Activated T-helper 1 cell treated with anti-CD3 and anti-CD28 coated beads, Interleukin-12 subunit alpha, Interleukin-12 subunit beta, Interleukin-2, Interleukin-4 antibody, amounts not matched to agents 30 ng/mL and 10 ng/mL and 1 ng/mL, durations not matched to agents 14 hours and 24 hours and 36 hours (primary cell): ENCODE measurements at regions not wholly inside any gene's neighbourhood (a gene's known extent, or its start where the extent isn't known, plus 50 kb on each side); places are given as distances from the start of the nearest gene placed in this dataset.

Experiments used
- DNase-seq: peaks from one replicate; pipeline ENCODE4 v3.0.0; 2021; ENCODE audit warnings: low spot score
- H3K27ac Mint-ChIP-seq: one replicate; pipeline ENCODE4 v1.8.0; 2021; ENCODE audit warnings: mild to moderate bottlenecking, mixed read lengths
- H3K27me3 Mint-ChIP-seq: one replicate; pipeline ENCODE4 v1.8.0; 2022; ENCODE audit warnings: mild to moderate bottlenecking, moderate library complexity, mixed read lengths; ENCODE audit not compliant: insufficient read depth
- H3K36me3 Mint-ChIP-seq: one replicate; pipeline ENCODE4 v1.8.0; 2021; ENCODE audit warnings: low read depth, mixed read lengths
- H3K4me1 Mint-ChIP-seq: one replicate; pipeline ENCODE4 v1.8.0; 2021; ENCODE audit warnings: low read depth, mixed read lengths
- H3K4me3 Mint-ChIP-seq: one replicate; pipeline ENCODE4 v1.8.0; 2021; ENCODE audit warnings: mild to moderate bottlenecking, moderate library complexity, mixed read lengths
- H3K9me3 Mint-ChIP-seq: one replicate; pipeline ENCODE4 v1.8.0; 2021; ENCODE audit warnings: mixed read lengths
- intact Hi-C: fragments of 100-400 bp; cut with micrococcal nuclease; formaldehyde crosslinking; loops from one replicate; pipeline ENCODE4 v1.15.1; 2024

- intact Hi-C loops = no loop called here
- no peak for DNase-seq
- Mint-ChIP-seq H3K4me1 (peaks cover 6% of the 10 kb centered on the region), H3K27ac (no peak overlapping the region), H3K4me3 (no peak overlapping the region), H3K27me3 (no peaks in the 10 kb centered on the region), H3K9me3 (no peaks in the 10 kb centered on the region), H3K36me3 (no peaks in the 10 kb centered on the region)
These were observed 565.0 kb downstream of the FGF9 start for GRCh38 chr13:22235950-22236290.

GRCh38 chr13:22238269-22238668 is 567.4 kb downstream of the FGF9 start:
- Mint-ChIP-seq H3K27me3 (peaks cover 5% of the 10 kb centered on the region), H3K27ac (no peak overlapping the region), H3K36me3 (no peaks in the 10 kb centered on the region), H3K4me1 (peaks cover 6% of the 10 kb centered on the region), H3K9me3 (peaks cover 8% of the 10 kb centered on the region), H3K4me3 (no peak overlapping the region)
- intact Hi-C loops = no loop called here
- DNase-seq = no peak

- H3K27me3 Mint-ChIP-seq = peaks cover 5% of the 10 kb centered on the region
- no peaks in the 10 kb centered on the region for H3K36me3 Mint-ChIP-seq
- peaks cover 8% of the 10 kb centered on the region for H3K9me3 Mint-ChIP-seq
- no peak overlapping the region for H3K27ac Mint-ChIP-seq
- intact Hi-C loops = no loop called here
- H3K4me3 Mint-ChIP-seq = no peak overlapping the region
- no peak for DNase-seq
- H3K4me1 Mint-ChIP-seq = peaks cover 4% of the 10 kb centered on the region
These were observed 569.8 kb downstream of the FGF9 start for GRCh38 chr13:22240716-22241115.

GRCh38 chr13:22243469-22244163 is 572.7 kb downstream of the FGF9 start:
- H3K27me3 Mint-ChIP-seq = peaks cover 7% of the 10 kb centered on the region
- intact Hi-C loops = no loop called here
- H3K4me1 Mint-ChIP-seq = no peaks in the 10 kb centered on the region
- no peak overlapping the region for H3K4me3 Mint-ChIP-seq
- no peak for DNase-seq
- peaks cover 8% of the 10 kb centered on the region for H3K9me3 Mint-ChIP-seq
- no peak overlapping the region for H3K27ac Mint-ChIP-seq
- H3K36me3 Mint-ChIP-seq = no peaks in the 10 kb centered on the region

GRCh38 chr13:22252281-22252830 is 581.5 kb downstream of the FGF9 start:
- Mint-ChIP-seq H3K4me1 (no peaks in the 10 kb centered on the region), H3K9me3 (no peaks in the 10 kb centered on the region), H3K27ac (no peak overlapping the region), H3K4me3 (no peak overlapping the region), H3K36me3 (no peaks in the 10 kb centered on the region), H3K27me3 (no peaks in the 10 kb centered on the region)
- DNase-seq = no peak
- intact Hi-C loops = no loop called here

GRCh38 chr13:22253107-22253506 is 582.2 kb downstream of the FGF9 start:
- no peak overlapping the region for H3K4me3 Mint-ChIP-seq
- intact Hi-C loops = no loop called here
- H3K27ac Mint-ChIP-seq = no peak overlapping the region
- H3K27me3 Mint-ChIP-seq = no peaks in the 10 kb centered on the region
- H3K36me3 Mint-ChIP-seq = no peaks in the 10 kb centered on the region
- H3K9me3 Mint-ChIP-seq = no peaks in the 10 kb centered on the region
- H3K4me1 Mint-ChIP-seq = no peaks in the 10 kb centered on the region
- no peak for DNase-seq

GRCh38 chr13:22256111-22256639 is 585.3 kb downstream of the FGF9 start:
- intact Hi-C loops = no loop called here
- Mint-ChIP-seq H3K27ac (no peak overlapping the region), H3K9me3 (no peaks in the 10 kb centered on the region), H3K36me3 (no peaks in the 10 kb centered on the region), H3K27me3 (no peaks in the 10 kb centered on the region), H3K4me1 (no peaks in the 10 kb centered on the region), H3K4me3 (no peak overlapping the region)
- DNase-seq = no peak

- Mint-ChIP-seq H3K36me3 (no peaks in the 10 kb centered on the region), H3K4me3 (no peak overlapping the region), H3K9me3 (no peaks in the 10 kb centered on the region), H3K27me3 (no peaks in the 10 kb centered on the region), H3K4me1 (no peaks in the 10 kb centered on the region), H3K27ac (no peak overlapping the region)
- DNase-seq = no peak
- intact Hi-C loops = no loop called here
These were observed 591.4 kb downstream of the FGF9 start for GRCh38 chr13:22262001-22262885.

- Mint-ChIP-seq H3K4me1 (no peaks in the 10 kb centered on the region), H3K27ac (no peak overlapping the region), H3K36me3 (no peaks in the 10 kb centered on the region), H3K9me3 (no peaks in the 10 kb centered on the region), H3K27me3 (no peaks in the 10 kb centered on the region), H3K4me3 (no peak overlapping the region)
- DNase-seq = no peak
- intact Hi-C loops = no loop called here
These were observed 592.3 kb downstream of the FGF9 start for GRCh38 chr13:22263185-22263584.

GRCh38 chr13:22265563-22265962 is 594.7 kb downstream of the FGF9 start:
- H3K4me3 Mint-ChIP-seq = no peak overlapping the region
- no peaks in the 10 kb centered on the region for H3K9me3 Mint-ChIP-seq

GRCh38 chr13:22270881-22271280 is 600.0 kb downstream of the FGF9 start:
- Mint-ChIP-seq H3K27me3 (no peaks in the 10 kb centered on the region), H3K27ac (no peak overlapping the region), H3K4me3 (no peak overlapping the region), H3K4me1 (no peaks in the 10 kb centered on the region), H3K9me3 (no peaks in the 10 kb centered on the region), H3K36me3 (no peaks in the 10 kb centered on the region)
- DNase-seq = no peak
- intact Hi-C loops = no loop called here

More at GRCh38 chr13:22265563-22265962, 594.7 kb downstream of the FGF9 start:
- no peaks in the 10 kb centered on the region for H3K36me3 Mint-ChIP-seq
- no peaks in the 10 kb centered on the region for H3K4me1 Mint-ChIP-seq
- H3K27me3 Mint-ChIP-seq = no peaks in the 10 kb centered on the region
- no peak for DNase-seq
- intact Hi-C loops = no loop called here
- H3K27ac Mint-ChIP-seq = no peak overlapping the region

GRCh38 chr13:22271903-22272302 is 601.0 kb downstream of the FGF9 start:
- H3K4me1 Mint-ChIP-seq = no peaks in the 10 kb centered on the region
- H3K36me3 Mint-ChIP-seq = no peaks in the 10 kb centered on the region
- no peak overlapping the region for H3K4me3 Mint-ChIP-seq
- DNase-seq = no peak
- H3K9me3 Mint-ChIP-seq = no peaks in the 10 kb centered on the region
- H3K27ac Mint-ChIP-seq = no peak overlapping the region
- H3K27me3 Mint-ChIP-seq = no peaks in the 10 kb centered on the region
- intact Hi-C loops = no loop called here

GRCh38 chr13:22275393-22275792 is 604.5 kb downstream of the FGF9 start:
- peaks cover 2% of the 10 kb centered on the region for H3K27me3 Mint-ChIP-seq
- no peak overlapping the region for H3K4me3 Mint-ChIP-seq
- peaks cover 4% of the 10 kb centered on the region for H3K4me1 Mint-ChIP-seq
- H3K9me3 Mint-ChIP-seq = no peaks in the 10 kb centered on the region
- no peak overlapping the region for H3K27ac Mint-ChIP-seq
- no peak for DNase-seq
- intact Hi-C loops = no loop called here
- H3K36me3 Mint-ChIP-seq = no peaks in the 10 kb centered on the region
